WTC11 (cell line): ENCODE measurements at regions not wholly inside any gene's neighbourhood (a gene's known extent, or its start where the extent isn't known, plus 50 kb on each side); places are given as distances from the start of the nearest gene placed in this dataset.

Source experiments
- ATAC-seq: fragments of 200-7000 bp; cut with Tn5 transposase; 2 replicates; pipeline ENCODE4 v1.10.0; 2021; ENCODE audit warnings: mild to moderate bottlenecking, moderate library complexity
- CTCF ChIA-PET: fragments of 300-600 bp; sonication (Branson Sonifier 250); formaldehyde crosslinking; loops from one replicate; lab custom pipeline; 2021; ENCODE audit warnings: antibody characterized with exemption; lab: Charles Lee
- POLR2A ChIA-PET: fragments of 350-600 bp; sonication (Branson Sonifier 250); formaldehyde crosslinking; loops from one replicate; lab custom pipeline; 2021; ENCODE audit warnings: antibody characterized with exemption; lab: Charles Lee
- DNase-seq: peaks from one replicate; pipeline ENCODE4 v3.0.0; 2021; ENCODE audit warnings: low spot score
- H3K27ac Mint-ChIP-seq: 2 replicates; pipeline ENCODE4 v1.8.0; 2021; ENCODE audit warnings: mixed read lengths
- H3K27me3 Mint-ChIP-seq: 2 replicates; pipeline ENCODE4 v1.8.0; 2021; ENCODE audit warnings: low read depth, mild to moderate bottlenecking, moderate library complexity, mixed read lengths
- H3K36me3 Mint-ChIP-seq: 2 replicates; pipeline ENCODE4 v1.8.0; 2021; ENCODE audit warnings: mixed read lengths
- H3K4me1 Mint-ChIP-seq: 2 replicates; pipeline ENCODE4 v1.8.0; 2022; ENCODE audit warnings: mixed read lengths
- H3K4me3 Mint-ChIP-seq: 2 replicates; pipeline ENCODE4 v1.8.0; 2021; ENCODE audit warnings: mild to moderate bottlenecking, moderate library complexity, mixed read lengths
- H3K9me3 Mint-ChIP-seq: 2 replicates; pipeline ENCODE4 v1.8.0; 2021; ENCODE audit warnings: mixed read lengths
- ATF2 ChIP-seq: sonication (generic); formaldehyde crosslinking; IDR thresholded peaks from 2 replicates; pipeline ENCODE4 v1.8.1; 2022; ENCODE audit warnings: low read depth, missing genetic modification reagents, borderline replicate concordance
- EMX1 ChIP-seq: fragments of 250-450 bp; sonication (Bioruptor Pico); IDR thresholded peaks from 2 replicates; pipeline ENCODE4 v1.8.0; 2021; ENCODE audit warnings: mild to moderate bottlenecking
- ETV6 ChIP-seq: sonication (generic); formaldehyde crosslinking; IDR thresholded peaks from 2 replicates; pipeline ENCODE4 v1.8.1; 2022; ENCODE audit warnings: mild to moderate bottlenecking, missing genetic modification reagents
- IRF2 ChIP-seq: sonication (generic); formaldehyde crosslinking; IDR thresholded peaks from 2 replicates; pipeline ENCODE4 v1.8.0; 2022; ENCODE audit warnings: low read depth, missing genetic modification reagents, borderline replicate concordance
- MAX ChIP-seq: sonication (generic); formaldehyde crosslinking; IDR thresholded peaks from 2 replicates; pipeline ENCODE4 v1.8.0; 2022; ENCODE audit warnings: mild to moderate bottlenecking, missing genetic modification reagents
- MLX ChIP-seq: sonication (generic); formaldehyde crosslinking; IDR thresholded peaks from 2 replicates; pipeline ENCODE4 v1.8.1; 2023; ENCODE audit warnings: mild to moderate bottlenecking, missing genetic modification reagents, moderate library complexity
- NR1H2 ChIP-seq: sonication (generic); formaldehyde crosslinking; IDR thresholded peaks from 2 replicates; pipeline ENCODE4 v1.9.0; 2021; ENCODE audit warnings: mild to moderate bottlenecking, moderate library complexity, missing genetic modification reagents
- RORB ChIP-seq: fragments of 250-450 bp; sonication (Bioruptor Pico); IDR thresholded peaks from 2 replicates; pipeline ENCODE4 v1.9.0; 2021; ENCODE audit warnings: mild to moderate bottlenecking
- SMAD4 ChIP-seq: sonication (generic); formaldehyde crosslinking; IDR thresholded peaks from 2 replicates; pipeline ENCODE4 v1.8.0; 2022; ENCODE audit warnings: mild to moderate bottlenecking, missing genetic modification reagents
- STAT6 ChIP-seq: sonication (generic); formaldehyde crosslinking; conservative IDR thresholded peaks from 2 replicates; pipeline ENCODE4 v1.8.1; 2023; ENCODE audit warnings: mild to moderate bottlenecking, low read depth, missing genetic modification reagents, moderate library complexity
- TCF7 ChIP-seq: sonication (generic); formaldehyde crosslinking; IDR thresholded peaks from 2 replicates; pipeline ENCODE4 v1.8.0; 2022; ENCODE audit warnings: mild to moderate bottlenecking, low read depth, missing genetic modification reagents, moderate library complexity
- ZNF138 ChIP-seq: sonication (generic); formaldehyde crosslinking; conservative IDR thresholded peaks from 2 replicates; pipeline ENCODE4 v1.8.1; 2022; ENCODE audit warnings: mild to moderate bottlenecking, moderate library complexity, missing genetic modification reagents
- ZNF263 ChIP-seq: sonication (generic); formaldehyde crosslinking; IDR thresholded peaks from 2 replicates; pipeline ENCODE4 v1.8.1; 2022; ENCODE audit warnings: low read depth, mild to moderate bottlenecking, moderate library complexity, missing genetic modification reagents
- ZNF281 ChIP-seq: sonication (generic); formaldehyde crosslinking; IDR thresholded peaks from 2 replicates; pipeline ENCODE4 v1.8.0; 2023; ENCODE audit warnings: mild to moderate bottlenecking, missing genetic modification reagents
- ZNF416 ChIP-seq: fragments of 250-450 bp; sonication (Bioruptor Pico); IDR thresholded peaks from 2 replicates; pipeline ENCODE4 v1.9.0; 2021; ENCODE audit warnings: mild to moderate bottlenecking, inconsistent platforms
- ZNF532 ChIP-seq: fragments of 250-450 bp; sonication (Bioruptor Pico); IDR thresholded peaks from 2 replicates; pipeline ENCODE4 v1.9.0; 2021; ENCODE audit warnings: mild to moderate bottlenecking, borderline replicate concordance

GRCh38 chr11:23425381-23425780, 565.1 kb upstream of the CCDC179 start (continued):
- TF ChIP-seq ZNF281 (CRISPR knock-in tag) (no peak), ETV6 (CRISPR knock-in tag) (no peak)

- Mint-ChIP-seq H3K27me3 (no peaks in the 10 kb centered on the region), H3K27ac (no peak overlapping the region), H3K4me3 (no peak overlapping the region)
- ATAC-seq = no peak
- POLR2A ChIA-PET = no interaction called here
- DNase-seq = no peak
- no peak for TF ChIP-seq ZNF138 (CRISPR knock-in tag)
- no peak for TF ChIP-seq SMAD4 (CRISPR knock-in tag)
- TF ChIP-seq STAT6 (CRISPR knock-in tag) = no peak
- TF ChIP-seq ZNF263 (CRISPR knock-in tag) = no peak
- TF ChIP-seq IRF2 = no peak
- TF ChIP-seq NR1H2 (CRISPR knock-in tag) = no peak
- no peak for TF ChIP-seq ZNF416 (CRISPR knock-in tag)
- no peak for TF ChIP-seq ATF2 (CRISPR knock-in tag)
- TF ChIP-seq, all 79 proteins: peak for 0
- H3K36me3 Mint-ChIP-seq = peaks cover 5% of the 10 kb centered on the region; the same call in 1 of the 2 replicates
- CTCF ChIA-PET = no interaction called here
- H3K9me3 Mint-ChIP-seq = peaks cover 6% of the 10 kb centered on the region
- H3K4me1 Mint-ChIP-seq = no peaks in the 10 kb centered on the region
These were observed 569.3 kb upstream of the CCDC179 start for GRCh38 chr11:23429569-23429968.

GRCh38 chr11:23453522-23453921, 593.2 kb upstream of the CCDC179 start:
- Mint-ChIP-seq H3K9me3 (peaks cover 17% of the 10 kb centered on the region), H3K27me3 (no peaks in the 10 kb centered on the region; the same call in 1 of the 2 replicates), H3K4me3 (no peak overlapping the region), H3K36me3 (no peaks in the 10 kb centered on the region), H3K27ac (no peak overlapping the region), H3K4me1 (no peaks in the 10 kb centered on the region)
- ChIA-PET CTCF (no interaction called here), POLR2A (no interaction called here)
- no peak for TF ChIP-seq EMX1 (CRISPR knock-in tag)
- no peak for TF ChIP-seq RORB (CRISPR knock-in tag)
- no peak for TF ChIP-seq ZNF532
- TF ChIP-seq TCF7 (CRISPR knock-in tag) = no peak
- TF ChIP-seq MAX (CRISPR knock-in tag) = no peak
- TF ChIP-seq ZNF416 (CRISPR knock-in tag) = no peak
- TF ChIP-seq MLX (CRISPR knock-in tag) = no peak
- ATAC-seq = no peak
- DNase-seq = no peak
